GM18858 (cell line): ENCODE measurements at regions not wholly inside any gene's neighbourhood (a gene's known extent, or its start where the extent isn't known, plus 50 kb on each side); places are given as distances from the start of the nearest gene placed in this dataset.
A peak's percentile ranks its signal among the peaks of the same experiment; 100 is the strongest.

Experiments
- ATAC-seq: cut with Tn5 transposase; IDR thresholded peaks from one replicate; pipeline ENCODE4 v1.9.1; 2021; ENCODE audit not compliant: unreplicated experiment

- ATAC-seq = no peak
Measured at GRCh38 chr12:91818227-91819131, 327.2 kb downstream of the BTG1 start.

- no peak for ATAC-seq
Measured at GRCh38 chr12:91817517-91817916, 328.1 kb downstream of the BTG1 start.

GRCh38 chr12:91813701-91814100, 331.9 kb downstream of the BTG1 start:
- no peak for ATAC-seq

- peak; percentile 71 for ATAC-seq
Measured at GRCh38 chr12:91811481-91812287, 334.0 kb downstream of the BTG1 start.

GRCh38 chr12:91810531-91811451, 334.9 kb downstream of the BTG1 start:
- no peak for ATAC-seq

GRCh38 chr12:91810077-91810476, 335.6 kb downstream of the BTG1 start:
- no peak for ATAC-seq

- ATAC-seq = no peak
Measured at GRCh38 chr12:91805031-91805430, 340.6 kb downstream of the BTG1 start.

- ATAC-seq = no peak
Measured at GRCh38 chr12:91804533-91804932, 341.1 kb downstream of the BTG1 start.

GRCh38 chr12:91801048-91801447, 344.6 kb downstream of the BTG1 start:
- no peak for ATAC-seq

- no peak for ATAC-seq
Measured at GRCh38 chr12:91793676-91794075, 352.0 kb downstream of the BTG1 start.

- no peak for ATAC-seq
Measured at GRCh38 chr12:91792597-91792996, 353.0 kb downstream of the BTG1 start.

GRCh38 chr12:91786499-91787272, 359.0 kb downstream of the BTG1 start:
- no peak for ATAC-seq

- no peak for ATAC-seq
Measured at GRCh38 chr12:91785655-91786498, 359.8 kb downstream of the BTG1 start.

- ATAC-seq = no peak
Measured at GRCh38 chr12:91781114-91781513, 364.5 kb downstream of the BTG1 start.

- peak; percentile 96 for ATAC-seq
Measured at GRCh38 chr12:91778938-91779400, 366.7 kb downstream of the BTG1 start.

- ATAC-seq = peak; percentile 39
Measured at GRCh38 chr12:91778091-91778832, 367.4 kb downstream of the BTG1 start.

GRCh38 chr12:91777268-91777992, 368.2 kb downstream of the BTG1 start:
- no peak for ATAC-seq

- ATAC-seq = no peak
Measured at GRCh38 chr12:91774434-91774921, 371.2 kb downstream of the BTG1 start.
